HCT116 (cell line): ENCODE measurements at regions not wholly inside any gene's neighbourhood (a gene's known extent, or its start where the extent isn't known, plus 50 kb on each side); places are given as distances from the start of the nearest gene placed in this dataset.

ENCODE experiments used
- ATAC-seq: fragments of 200-7000 bp; cut with Tn5 transposase; 2 replicates; pipeline ENCODE4 v1.9.1; 2020; ENCODE audit warnings: mild to moderate bottlenecking, moderate library complexity
- BruUV-seq: library from RNA; stranded (reverse); fragments of 400-500 nt; replicated peaks from 2 replicates; lab custom pipeline; 2021; lab: Mats Ljungman, UMichigan
- CTCF ChIA-PET: fragments of 300-600 bp; sonication (Branson Sonifier 250); formaldehyde crosslinking; loops from one replicate; lab custom pipeline; 2021; ENCODE audit warnings: antibody characterized with exemption; lab: Charles Lee
- POLR2A ChIA-PET: fragments of 300-600, 350-600 bp; sonication (Branson Sonifier 250); formaldehyde crosslinking; loops from one replicate; lab custom pipeline; 2021; ENCODE audit warnings: antibody characterized with exemption; lab: Charles Lee
- RAD21 ChIA-PET, 2 experiments: fragments of 300-600 bp; sonication (Branson Sonifier 250); formaldehyde crosslinking; loops; one replicate each; lab custom pipeline; 2023; ENCODE audit warnings: low total read pairs in 2 of 2; ENCODE audit not compliant: uncharacterized antibody in 2 of 2, unreplicated experiment in 2 of 2, low non-redundant PET in 1 of 2; lab: Charles Lee
- DNase-seq: peaks from one replicate; pipeline ENCODE4 v3.0.0-alpha.2; 2010; ENCODE audit warnings: low read depth, low spot score
- H2AFZ ChIP-seq: fragments of 200-600 bp; shearing (Covaris generic), sonication (generic); 2 replicates; pipeline ENCODE4 v1.6.1; 2017; ENCODE audit warnings: low read depth, mixed run types, mixed read lengths, antibody characterized with exemption, low read length; ENCODE audit not compliant: poor library complexity, severe bottlenecking
- H3K27ac ChIP-seq: 2 replicates; pipeline ENCODE4 v1.5.1; 2012; ENCODE audit warnings: low read depth, low read length
- H3K27me3 ChIP-seq: fragments of 200-600 bp; sonication (generic); 2 replicates; pipeline ENCODE4 v1.6.1; 2016; ENCODE audit warnings: mixed run types, low read length, mixed read lengths; ENCODE audit not compliant: insufficient read depth
- H3K36me3 ChIP-seq, 2 experiments: fragments of 200-500 bp in 1 of 2; fragments of 200-600 bp in 1 of 2; sonication (Bioruptor generic) in 1 of 2; sonication (generic) in 1 of 2; 2 replicates each; pipeline versions ENCODE4 v1.5.1 to v1.6.1; 2014 to 2016; ENCODE audit warnings: low read length in 2 of 2, inconsistent platforms in 1 of 2, mixed read lengths in 1 of 2, mixed run types in 1 of 2; ENCODE audit not compliant: insufficient read depth in 2 of 2, control insufficient read depth in 1 of 2
- H3K4me1 ChIP-seq, 2 experiments: fragments of 200-600 bp in 1 of 2; sonication (generic) in 1 of 2; 2 replicates each; pipeline versions ENCODE4 v1.5.1 to v1.6.1; 2012 to 2017; ENCODE audit warnings: low read length in 2 of 2, inconsistent platforms in 1 of 2, mild to moderate bottlenecking in 1 of 2, mixed read lengths in 1 of 2, mixed run types in 1 of 2, moderate library complexity in 1 of 2; ENCODE audit not compliant: insufficient read depth in 2 of 2, control insufficient read depth in 1 of 2
- H3K4me2 ChIP-seq: fragments of 200-600 bp; sonication (generic); 2 replicates; pipeline ENCODE4 v1.6.1; 2017; ENCODE audit warnings: mixed run types, low read length, mixed read lengths
- H3K4me3 ChIP-seq, 2 experiments: fragments of 200-600 bp in 1 of 2; sonication (generic) in 1 of 2; replicated peaks in 1 of 2; 2 replicates each; pipeline ENCODE4 v1.5.1; 2011 to 2016; ENCODE audit warnings: low read length in 2 of 2, control low read depth in 1 of 2, low read depth in 1 of 2, mild to moderate bottlenecking in 1 of 2, mixed read lengths in 1 of 2, mixed run types in 1 of 2
- H3K79me2 ChIP-seq: fragments of 200-600 bp; sonication (generic); 2 replicates; pipeline ENCODE4 v1.6.1; 2017; ENCODE audit warnings: mild to moderate bottlenecking, mixed run types, low read length, moderate library complexity, mixed read lengths; ENCODE audit not compliant: insufficient read depth
- H3K9ac ChIP-seq: fragments of 200-600 bp; sonication (generic); 2 replicates; pipeline ENCODE4 v1.6.1; 2016; ENCODE audit warnings: low read length, mixed read lengths
- H3K9me2 ChIP-seq: fragments of 200-600 bp; sonication (generic), shearing (Covaris generic); 2 replicates; pipeline ENCODE4 v1.6.1; 2017; ENCODE audit warnings: mixed run types, mild to moderate bottlenecking, moderate library complexity; ENCODE audit not compliant: insufficient read depth
- H3K9me3 ChIP-seq, 2 experiments: fragments of 200-500 bp in 1 of 2; fragments of 200-600 bp in 1 of 2; sonication (Bioruptor generic) in 1 of 2; sonication (generic) in 1 of 2; 2 replicates each; pipeline ENCODE4 v1.6.1; 2014 to 2017; ENCODE audit warnings: low read length in 2 of 2, mixed read lengths in 2 of 2, inconsistent platforms in 1 of 2, low read depth in 1 of 2, mild to moderate bottlenecking in 1 of 2, mixed run types in 1 of 2, moderate library complexity in 1 of 2; ENCODE audit not compliant: control insufficient read depth in 1 of 2, insufficient read depth in 1 of 2
- H4K20me1 ChIP-seq: fragments of 200-600 bp; sonication (generic), shearing (Covaris generic); 2 replicates; pipeline ENCODE4 v1.6.1; 2017; ENCODE audit warnings: mixed run types, mild to moderate bottlenecking, moderate library complexity; ENCODE audit not compliant: insufficient read depth
- ATF3 ChIP-seq: IDR thresholded peaks from 2 replicates; pipeline ENCODE4 v1.6.1; 2012
- CBX3 ChIP-seq: IDR thresholded peaks from 2 replicates; pipeline ENCODE4 v1.6.1; 2012; ENCODE audit warnings: low read depth
- CEBPB ChIP-seq: IDR thresholded peaks from 2 replicates; pipeline ENCODE4 v1.6.1; 2012; ENCODE audit warnings: low read depth
- EGR1 ChIP-seq: IDR thresholded peaks from 2 replicates; pipeline ENCODE4 v1.6.1; 2012; ENCODE audit warnings: low read depth
- EZH2 ChIP-seq: fragments of 200-600 bp; sonication (generic); IDR thresholded peaks from 2 replicates; pipeline ENCODE4 v1.6.1; 2017; ENCODE audit warnings: antibody characterized with exemption, mixed run types
- EZH2phosphoT487 ChIP-seq: fragments of 200-600 bp; IDR thresholded peaks from 2 replicates; pipeline ENCODE4 v1.6.1; 2018; ENCODE audit warnings: antibody characterized with exemption, borderline replicate concordance
- POLR2AphosphoS5 ChIP-seq: IDR thresholded peaks from 2 replicates; pipeline ENCODE4 v1.6.1; 2011; ENCODE audit warnings: mild to moderate bottlenecking, low read depth, low read length, moderate library complexity
- RAD21 ChIP-seq: IDR thresholded peaks from 2 replicates; pipeline ENCODE4 v1.6.1; 2012; ENCODE audit warnings: low read depth, mild to moderate bottlenecking
- SP1 ChIP-seq: IDR thresholded peaks from 2 replicates; pipeline ENCODE4 v1.6.1; 2012; ENCODE audit warnings: low read depth
- SRF ChIP-seq: IDR thresholded peaks from 2 replicates; pipeline ENCODE4 v1.6.1; 2012; ENCODE audit warnings: low read depth
- TCF7L2 ChIP-seq: IDR thresholded peaks from 2 replicates; pipeline ENCODE4 v1.7.0; 2011; ENCODE audit warnings: borderline replicate concordance, inconsistent platforms; ENCODE audit not compliant: insufficient read depth, insufficient read length; ENCODE audit errors: extremely low read depth
- ZFX ChIP-seq: fragments of 450-650 bp; IDR thresholded peaks from 2 replicates; pipeline ENCODE4 v1.6.1; 2017
- intact Hi-C: fragments of 100-400 bp; cut with micrococcal nuclease; formaldehyde crosslinking; loops from 2 replicates; pipeline ENCODE4 v1.10.0; 2022

DNA sequence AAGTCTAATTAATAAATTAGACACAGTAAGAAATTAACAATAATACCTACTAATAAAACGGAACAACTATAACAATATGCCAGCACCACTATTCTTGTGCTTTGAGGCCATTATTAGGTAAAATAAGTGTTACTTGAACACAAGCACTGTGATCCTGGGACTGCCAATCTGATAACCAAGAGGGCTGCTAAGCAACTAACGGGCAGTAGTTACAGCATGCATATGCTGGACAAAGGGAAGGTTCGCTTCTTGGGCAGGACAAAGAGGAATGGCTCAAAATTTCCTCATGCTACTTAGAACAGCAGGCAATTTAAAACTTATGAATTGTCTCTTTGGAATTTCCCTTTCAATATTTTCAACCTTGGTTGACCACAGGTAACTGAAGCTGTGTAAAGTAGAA, 718.6 kb downstream of the SORCS3 start:
- H4K20me1 ChIP-seq = no peaks in the 10 kb centered on the region
- no peak overlapping the region for H3K27ac ChIP-seq
- H3K9ac ChIP-seq = no peak overlapping the region
- H3K9me3 ChIP-seq = peaks cover 10 to 18% of the 10 kb centered on the region in 2 experiments; a peak in 3 of 4 replicates
- H3K27me3 ChIP-seq = no peaks in the 10 kb centered on the region
- H3K36me3 ChIP-seq = no peaks in the 10 kb centered on the region
- H3K4me3 ChIP-seq = no peak overlapping the region
- no peaks in the 10 kb centered on the region for H3K4me1 ChIP-seq
- H3K9me2 ChIP-seq = no peaks in the 10 kb centered on the region
- no peak overlapping the region for H2AFZ ChIP-seq
- POLR2A ChIA-PET = no interaction called here
- TF ChIP-seq EZH2 (no peak), TCF7L2 (no peak), SRF (no peak)
- BruUV-seq = no TSS peak
- CTCF ChIA-PET = no interaction called here
- no peaks in the 10 kb centered on the region for H3K79me2 ChIP-seq
- intact Hi-C loops = no loop called here
- DNase-seq = no peak
- ATAC-seq = no peak
- H3K4me2 ChIP-seq = no peak overlapping the region
- RAD21 ChIA-PET = no interaction called here

- no peaks in the 10 kb centered on the region for H3K36me3 ChIP-seq
- intact Hi-C loops = no loop called here
- no peak overlapping the region for H3K4me3 ChIP-seq
- no peak for TF ChIP-seq POLR2AphosphoS5
- no peak for TF ChIP-seq SP1
- no peak for TF ChIP-seq RAD21
- no peak for TF ChIP-seq CEBPB
- no peak for TF ChIP-seq TCF7L2
- no peak for TF ChIP-seq CBX3
- TF ChIP-seq ATF3 = no peak
- no peak for TF ChIP-seq EZH2phosphoT487
- TF ChIP-seq EGR1 = no peak
- TF ChIP-seq SRF = no peak
- TF ChIP-seq EZH2 = no peak
- no peak for TF ChIP-seq ZFX
- ATAC-seq (no peak), DNase-seq (no peak)
- no peaks in the 10 kb centered on the region for H3K9me2 ChIP-seq
- CTCF ChIA-PET = no interaction called here
- RAD21 ChIA-PET = no interaction called here
- no peak overlapping the region for H3K9ac ChIP-seq
- POLR2A ChIA-PET = no interaction called here
- H3K4me1 ChIP-seq = no peaks in the 10 kb centered on the region
- H3K9me3 ChIP-seq = peaks cover 18 to 22% of the 10 kb centered on the region in 2 experiments; a peak in 3 of 4 replicates
- no peaks in the 10 kb centered on the region for H4K20me1 ChIP-seq
- no peak overlapping the region for H3K4me2 ChIP-seq
- no peak overlapping the region for H3K27ac ChIP-seq
- BruUV-seq = no TSS peak
- no peaks in the 10 kb centered on the region for H3K79me2 ChIP-seq
- H3K27me3 ChIP-seq = no peaks in the 10 kb centered on the region
- H2AFZ ChIP-seq = no peak overlapping the region
These were observed 717.8 kb downstream of the SORCS3 start for GRCh38 chr10:105358911-105359310.
